Karpas-422 (cell line): ENCODE measurements at regions not wholly inside any gene's neighbourhood (a gene's known extent, or its start where the extent isn't known, plus 50 kb on each side); places are given as distances from the start of the nearest gene placed in this dataset.

Experiments
- DNase-seq: peaks from one replicate; pipeline ENCODE4 v3.0.0-alpha.2; 2015
- H2AFZ ChIP-seq: fragments of 200-600 bp; sonication (generic); 2 replicates; pipeline ENCODE4 v1.6.1; 2014; ENCODE audit warnings: antibody characterized with exemption, low read length, mixed read lengths
- H3K27ac ChIP-seq: fragments of 200-600 bp; sonication (generic); 2 replicates; pipeline ENCODE4 v1.5.1; 2014; ENCODE audit warnings: mild to moderate bottlenecking, low read length, moderate library complexity
- H3K27me3 ChIP-seq: fragments of 200-600 bp; sonication (generic); 2 replicates; pipeline ENCODE4 v1.6.1; 2014; ENCODE audit warnings: low read length, mixed read lengths
- H3K36me3 ChIP-seq: fragments of 200-600 bp; sonication (generic); 2 replicates; pipeline ENCODE4 v1.6.1; 2014; ENCODE audit warnings: low read length, mixed read lengths; ENCODE audit not compliant: insufficient read depth
- H3K4me1 ChIP-seq: fragments of 200-600 bp; sonication (generic); 2 replicates; pipeline ENCODE4 v1.6.1; 2014; ENCODE audit warnings: mild to moderate bottlenecking, low read length, mixed read lengths
- H3K4me2 ChIP-seq: fragments of 200-600 bp; sonication (generic); 2 replicates; pipeline ENCODE4 v1.6.1; 2014; ENCODE audit warnings: low read length, low read depth, mild to moderate bottlenecking; ENCODE audit not compliant: poor library complexity, severe bottlenecking
- H3K4me3 ChIP-seq: fragments of 200-600 bp; sonication (generic); 2 replicates; pipeline ENCODE4 v1.5.1; 2014; ENCODE audit warnings: mild to moderate bottlenecking, antibody characterized with exemption, low read length, mixed read lengths
- H3K79me2 ChIP-seq: fragments of 200-600 bp; sonication (generic); 2 replicates; pipeline ENCODE4 v1.6.1; 2014; ENCODE audit warnings: mild to moderate bottlenecking, low read length, mixed read lengths
- H3K9ac ChIP-seq: fragments of 200-600 bp; sonication (generic); 2 replicates; pipeline ENCODE4 v1.6.0; 2014; ENCODE audit warnings: low read length
- H3K9me2 ChIP-seq: fragments of 200-600 bp; sonication (generic), shearing (Covaris generic); replicated peaks from 2 replicates; pipeline ENCODE4 v1.6.0; 2014; ENCODE audit warnings: mild to moderate bottlenecking, low read length, moderate library complexity; ENCODE audit not compliant: insufficient read depth
- H3K9me3 ChIP-seq: fragments of 300-700, 200-600 bp; sonication (generic); 2 replicates; pipeline ENCODE4 v1.6.1; 2014; ENCODE audit warnings: low read length, mixed read lengths
- H4K20me1 ChIP-seq: fragments of 200-600 bp; sonication (generic); 2 replicates; pipeline ENCODE4 v1.6.1; 2014; ENCODE audit warnings: mild to moderate bottlenecking, antibody characterized with exemption, low read length, low read depth; ENCODE audit not compliant: insufficient read depth

DNA sequence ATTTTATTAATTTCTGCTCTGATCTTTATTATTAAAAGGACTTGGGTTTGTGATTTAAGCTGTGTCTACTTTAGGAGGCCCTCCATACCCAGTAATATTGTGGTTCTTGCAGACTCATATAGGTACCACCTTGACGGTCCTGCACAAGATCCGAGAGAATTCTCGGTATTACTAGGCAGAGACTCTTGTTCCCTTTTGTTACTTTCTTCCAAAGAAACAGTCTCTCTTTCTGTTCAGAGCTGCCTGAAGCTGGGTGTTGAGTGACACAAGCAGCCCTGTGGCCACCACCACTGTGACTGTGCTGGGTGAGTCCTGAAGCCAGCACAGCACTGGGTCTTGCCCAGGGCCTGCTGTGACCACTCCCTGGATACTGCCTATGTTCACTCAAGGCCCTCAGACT is 666.6 kb downstream of the SEMA5A start:
- H3K4me2 ChIP-seq, result no peak overlapping the region
- H3K4me1 ChIP-seq, result no peaks in the 10 kb centered on the region
- H3K36me3 ChIP-seq, result no peaks in the 10 kb centered on the region
- H4K20me1 ChIP-seq, result no peaks in the 10 kb centered on the region
- no peaks in the 10 kb centered on the region for H3K79me2 ChIP-seq
- no peak overlapping the region for H3K4me3 ChIP-seq
- no peaks in the 10 kb centered on the region for H3K27me3 ChIP-seq
- no peak overlapping the region for H3K27ac ChIP-seq
- H3K9ac ChIP-seq, result no peak overlapping the region
- H2AFZ ChIP-seq, result no peak overlapping the region
- peaks cover 10% of the 10 kb centered on the region for H3K9me3 ChIP-seq
- no peaks in the 10 kb centered on the region for H3K9me2 ChIP-seq
- no peak for DNase-seq

DNA sequence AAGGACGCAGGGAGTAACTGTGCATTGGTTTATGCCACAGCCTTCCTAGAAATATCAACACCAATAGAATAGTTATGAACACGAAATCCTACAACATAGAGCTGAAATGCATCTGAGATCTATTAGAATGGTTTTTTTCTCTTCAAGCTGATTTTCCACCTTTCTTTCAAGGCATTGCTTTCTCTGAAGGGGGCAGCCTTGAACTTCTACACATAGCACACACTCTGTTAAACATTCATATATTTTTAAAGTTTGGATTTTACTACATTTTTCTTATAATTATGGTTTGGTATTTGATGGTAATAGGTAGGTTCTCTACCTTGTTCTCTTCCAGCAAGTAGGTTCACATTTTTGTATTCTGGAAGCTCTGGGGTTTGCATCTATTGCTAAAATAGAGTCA is 661.8 kb downstream of the SEMA5A start:
- Histone ChIP-seq H3K4me2 (no peak overlapping the region), H3K9me2 (no peaks in the 10 kb centered on the region), H3K9me3 (peaks cover 21% of the 10 kb centered on the region), H3K79me2 (no peaks in the 10 kb centered on the region), H3K36me3 (no peaks in the 10 kb centered on the region), H2AFZ (no peak overlapping the region), H3K4me3 (no peak overlapping the region), H3K27me3 (no peaks in the 10 kb centered on the region), H4K20me1 (no peaks in the 10 kb centered on the region), H3K9ac (no peak overlapping the region), H3K27ac (no peak overlapping the region), H3K4me1 (no peaks in the 10 kb centered on the region)
- no peak for DNase-seq

GRCh38 chr5:8892926-8893325 is 652.9 kb downstream of the SEMA5A start:
- Histone ChIP-seq H3K9me3 (peaks cover 22% of the 10 kb centered on the region; the same call in 1 of the 2 replicates), H3K27me3 (no peaks in the 10 kb centered on the region), H3K4me2 (no peak overlapping the region), H3K79me2 (no peaks in the 10 kb centered on the region), H3K9ac (no peak overlapping the region), H2AFZ (no peak overlapping the region), H3K9me2 (no peaks in the 10 kb centered on the region), H3K36me3 (no peaks in the 10 kb centered on the region), H3K4me3 (no peak overlapping the region), H4K20me1 (no peaks in the 10 kb centered on the region), H3K4me1 (no peaks in the 10 kb centered on the region), H3K27ac (no peak overlapping the region)
- no peak for DNase-seq

DNA sequence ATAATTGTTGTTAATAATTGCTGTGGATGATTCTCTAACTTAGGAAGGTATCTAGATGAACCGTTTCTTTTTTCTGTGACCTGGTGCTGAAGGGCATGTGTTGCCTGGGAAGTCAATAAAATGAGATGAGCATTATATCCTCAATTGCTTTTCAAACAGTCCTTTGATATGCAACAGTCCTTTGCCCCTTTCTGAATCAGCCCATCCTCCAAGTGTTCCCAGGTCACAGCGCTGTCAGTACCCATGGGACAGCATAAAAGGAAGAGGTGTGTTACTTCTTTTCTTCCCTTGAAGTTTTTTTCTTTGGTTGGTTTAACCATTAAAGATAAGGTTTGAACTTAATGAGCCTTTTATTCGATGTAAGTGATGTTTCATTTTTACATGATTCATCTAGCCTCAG is 651.8 kb downstream of the SEMA5A start:
- Histone ChIP-seq H3K9me2 (no peaks in the 10 kb centered on the region), H2AFZ (no peak overlapping the region), H3K4me3 (no peak overlapping the region), H3K9ac (no peak overlapping the region), H3K36me3 (no peaks in the 10 kb centered on the region), H3K4me2 (no peak overlapping the region), H4K20me1 (no peaks in the 10 kb centered on the region), H3K27ac (no peak overlapping the region), H3K4me1 (no peaks in the 10 kb centered on the region), H3K79me2 (no peaks in the 10 kb centered on the region), H3K9me3 (peaks cover 24% of the 10 kb centered on the region; the same call in 1 of the 2 replicates), H3K27me3 (no peaks in the 10 kb centered on the region)
- no peak for DNase-seq

DNA sequence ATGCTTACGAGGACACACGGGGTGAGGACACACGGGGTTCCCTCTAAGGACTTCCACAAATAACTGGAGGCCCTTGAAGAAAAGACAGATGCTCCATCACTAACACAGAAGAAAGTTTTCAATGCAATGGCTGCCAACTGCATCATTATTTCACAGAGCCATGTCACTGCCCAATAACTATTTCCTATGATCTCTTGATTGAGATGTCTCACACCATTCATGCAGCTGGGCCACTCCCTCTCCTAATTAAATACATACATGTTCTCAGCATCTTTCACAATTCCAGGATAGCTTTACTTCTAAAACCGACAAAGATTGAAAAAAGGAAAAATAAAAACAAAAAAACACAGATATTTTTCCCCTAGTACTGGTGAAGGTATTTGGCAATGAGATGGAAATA is 650.8 kb downstream of the SEMA5A start:
- Histone ChIP-seq H3K4me1 (no peaks in the 10 kb centered on the region), H3K9ac (no peak overlapping the region), H3K4me2 (no peak overlapping the region), H3K4me3 (no peak overlapping the region), H3K9me3 (peaks cover 30% of the 10 kb centered on the region), H3K9me2 (no peaks in the 10 kb centered on the region), H4K20me1 (no peaks in the 10 kb centered on the region), H3K79me2 (no peaks in the 10 kb centered on the region), H3K27ac (no peak overlapping the region), H3K36me3 (no peaks in the 10 kb centered on the region), H2AFZ (no peak overlapping the region), H3K27me3 (no peaks in the 10 kb centered on the region)
- DNase-seq, result no peak

DNA sequence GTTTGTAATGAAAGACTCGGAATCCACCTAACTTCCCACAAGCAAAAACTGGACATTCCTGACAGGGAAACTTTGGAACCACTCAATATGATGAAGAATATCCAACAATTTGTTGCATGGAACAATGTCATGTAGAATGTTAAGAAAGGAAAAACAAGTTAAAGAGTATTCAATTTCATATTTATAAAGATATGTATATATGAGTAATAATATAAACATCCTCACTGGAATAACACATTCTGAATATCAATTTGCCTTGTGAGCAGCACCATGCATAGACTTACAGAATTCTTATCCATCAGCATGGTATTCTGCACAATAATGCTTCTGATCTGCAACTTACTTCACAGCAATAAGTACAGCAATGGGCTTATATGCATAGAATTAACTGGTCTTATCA is 650.3 kb downstream of the SEMA5A start:
- DNase-seq, result no peak
- Histone ChIP-seq H3K9ac (no peak overlapping the region), H3K4me2 (no peak overlapping the region), H3K4me1 (no peaks in the 10 kb centered on the region), H4K20me1 (no peaks in the 10 kb centered on the region), H3K9me3 (peaks cover 33% of the 10 kb centered on the region), H3K27me3 (no peaks in the 10 kb centered on the region), H3K79me2 (no peaks in the 10 kb centered on the region), H2AFZ (no peak overlapping the region), H3K9me2 (no peaks in the 10 kb centered on the region), H3K4me3 (no peak overlapping the region), H3K36me3 (no peaks in the 10 kb centered on the region), H3K27ac (no peak overlapping the region)

DNA sequence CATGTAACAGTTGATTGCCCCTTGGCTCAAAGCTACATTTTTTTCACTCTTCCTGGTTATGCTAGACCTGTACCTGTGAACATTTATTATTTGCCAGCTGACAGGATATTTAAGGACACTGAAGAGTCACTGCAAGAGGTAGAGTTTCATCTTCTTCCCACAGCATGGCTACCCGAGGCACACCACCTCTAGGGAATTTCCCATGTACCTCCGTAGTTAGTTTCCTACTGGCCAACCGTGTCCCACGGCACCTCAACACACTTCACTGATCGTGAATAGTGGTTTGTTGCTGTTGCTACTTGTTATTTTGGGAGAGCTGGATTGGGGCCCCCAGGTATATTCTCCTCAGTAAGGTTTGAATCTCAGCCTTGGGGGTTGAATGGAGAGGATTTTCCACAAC is 648.6 kb downstream of the SEMA5A start:
- H3K4me1 ChIP-seq, result no peaks in the 10 kb centered on the region
- H2AFZ ChIP-seq, result no peak overlapping the region
- H3K9me2 ChIP-seq, result no peaks in the 10 kb centered on the region
- H3K27ac ChIP-seq, result no peak overlapping the region
- H3K4me2 ChIP-seq, result no peak overlapping the region
- no peak for DNase-seq
- H3K79me2 ChIP-seq, result no peaks in the 10 kb centered on the region
- H3K9ac ChIP-seq, result no peak overlapping the region
- no peaks in the 10 kb centered on the region for H4K20me1 ChIP-seq
- H3K9me3 ChIP-seq, result peaks cover 29% of the 10 kb centered on the region
- no peaks in the 10 kb centered on the region for H3K27me3 ChIP-seq
- no peak overlapping the region for H3K4me3 ChIP-seq
- H3K36me3 ChIP-seq, result no peaks in the 10 kb centered on the region

DNA sequence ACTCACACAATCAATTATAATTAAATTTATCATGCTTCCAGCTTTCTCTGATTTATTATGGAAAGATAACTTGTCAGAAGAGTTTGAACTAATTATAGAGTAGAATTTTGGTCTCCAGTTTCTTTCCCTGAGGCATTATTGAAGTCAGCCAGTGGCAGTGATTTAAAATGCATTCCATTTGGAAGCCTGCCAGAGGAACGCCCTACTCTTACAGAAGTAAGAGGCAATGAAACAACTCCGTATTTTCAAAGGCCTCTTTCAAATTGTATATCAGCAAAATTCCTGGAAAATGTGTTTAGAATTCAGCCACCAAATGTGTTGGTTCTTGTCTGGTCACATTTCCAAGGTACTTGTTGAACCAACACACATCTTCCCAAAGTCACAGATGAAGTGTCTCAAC is 640.9 kb downstream of the SEMA5A start:
- H3K9me2 ChIP-seq, result no peaks in the 10 kb centered on the region
- no peaks in the 10 kb centered on the region for H3K79me2 ChIP-seq
- no peaks in the 10 kb centered on the region for H4K20me1 ChIP-seq
- no peaks in the 10 kb centered on the region for H3K4me1 ChIP-seq
- no peaks in the 10 kb centered on the region for H3K36me3 ChIP-seq
- H3K27me3 ChIP-seq, result no peaks in the 10 kb centered on the region
- H3K4me2 ChIP-seq, result no peak overlapping the region
- H3K9me3 ChIP-seq, result peaks cover 8% of the 10 kb centered on the region
- H3K4me3 ChIP-seq, result no peak overlapping the region
- H3K27ac ChIP-seq, result no peak overlapping the region
- H3K9ac ChIP-seq, result no peak overlapping the region
- DNase-seq, result no peak
- H2AFZ ChIP-seq, result no peak overlapping the region
